ENCODE measurements at regions not wholly inside any gene's neighbourhood (a gene's known extent, or its start where the extent isn't known, plus 50 kb on each side); places are given as distances from the start of the nearest gene placed in this dataset.

DNA sequence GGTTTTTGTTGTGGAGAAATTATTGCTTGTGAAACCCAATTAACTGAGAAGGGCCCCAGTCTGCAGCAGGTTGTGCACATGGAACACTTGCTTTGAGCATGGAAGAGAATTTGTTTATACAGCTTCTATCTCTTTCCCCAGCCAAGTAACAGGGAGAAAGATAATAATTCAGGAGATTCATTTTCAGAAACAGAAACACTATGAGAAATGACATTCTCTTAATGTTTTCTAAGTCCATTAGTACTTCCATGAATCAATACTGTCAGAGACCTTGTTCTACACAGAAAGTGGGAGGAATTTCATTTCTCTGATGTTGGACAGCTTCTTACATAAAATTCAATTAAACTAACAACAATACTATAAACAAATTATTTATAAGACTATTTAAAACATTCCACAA, 446.3 kb downstream of the KLF12 start:
- DNase-seq (ENCODE audit: extremely low read depth, low read depth, low spot score), result no peak

DNA sequence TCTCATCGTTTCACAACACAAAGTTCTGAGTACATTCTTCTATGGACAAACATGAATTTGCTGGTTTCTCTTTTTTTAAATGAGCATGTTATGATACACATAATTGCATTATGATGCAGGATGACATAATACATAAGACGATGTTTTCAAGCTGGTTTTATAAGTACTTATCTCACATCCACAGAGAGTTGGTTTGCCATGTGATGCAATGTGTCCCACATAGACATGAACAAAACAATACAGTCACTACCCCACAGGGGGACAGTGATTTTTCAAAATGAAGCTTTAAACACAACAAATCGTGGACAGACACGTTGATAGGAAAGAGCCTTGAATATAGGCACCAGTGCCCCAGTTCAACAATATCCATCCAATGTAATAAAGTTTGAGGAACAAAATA, 447.1 kb downstream of the KLF12 start:
- no peak for DNase-seq (ENCODE audit: extremely low read depth, low read depth, low spot score)

DNA sequence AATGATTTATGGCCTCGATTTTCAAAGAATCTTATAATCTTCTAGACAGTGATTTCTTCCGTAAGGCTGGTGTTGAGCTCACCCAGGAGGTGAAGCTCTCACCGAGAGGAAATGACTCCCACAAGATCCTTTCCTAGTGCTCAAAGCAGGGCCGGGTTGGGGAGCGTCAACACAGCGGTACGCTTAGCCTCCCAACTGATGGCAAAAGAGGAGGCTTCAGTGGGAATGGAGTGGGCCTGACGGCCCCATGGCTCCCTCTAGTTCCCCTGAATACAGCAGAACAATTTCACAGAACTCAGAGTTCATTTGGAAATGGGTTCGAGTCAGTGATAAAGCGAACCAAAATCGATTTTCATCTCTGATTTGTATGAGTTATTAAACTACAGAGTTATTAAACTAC, 449.5 kb downstream of the KLF12 start:
- DNase-seq (ENCODE audit: extremely low read depth, low read depth, low spot score), result no peak

DNA sequence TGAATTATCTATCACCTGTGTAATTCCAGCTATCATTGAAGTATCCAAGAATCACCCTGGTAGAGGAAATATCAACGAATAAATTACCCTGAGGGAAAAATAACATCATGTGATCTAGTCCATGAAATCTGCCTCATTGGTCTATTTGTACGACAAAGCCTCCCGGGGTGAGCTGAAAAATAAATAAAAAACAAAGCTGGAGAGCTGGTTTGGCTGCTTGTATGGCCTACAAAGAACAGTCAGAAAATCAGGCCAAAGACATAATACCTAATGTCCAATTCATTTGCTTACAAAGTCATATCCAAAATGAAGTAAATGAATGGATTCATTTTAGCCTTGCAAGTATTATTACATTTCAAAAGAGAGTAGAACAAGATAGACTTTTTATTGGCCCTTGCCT, 449.9 kb downstream of the KLF12 start:
- DNase-seq (ENCODE audit: extremely low read depth, low read depth, low spot score), result no peak

DNA sequence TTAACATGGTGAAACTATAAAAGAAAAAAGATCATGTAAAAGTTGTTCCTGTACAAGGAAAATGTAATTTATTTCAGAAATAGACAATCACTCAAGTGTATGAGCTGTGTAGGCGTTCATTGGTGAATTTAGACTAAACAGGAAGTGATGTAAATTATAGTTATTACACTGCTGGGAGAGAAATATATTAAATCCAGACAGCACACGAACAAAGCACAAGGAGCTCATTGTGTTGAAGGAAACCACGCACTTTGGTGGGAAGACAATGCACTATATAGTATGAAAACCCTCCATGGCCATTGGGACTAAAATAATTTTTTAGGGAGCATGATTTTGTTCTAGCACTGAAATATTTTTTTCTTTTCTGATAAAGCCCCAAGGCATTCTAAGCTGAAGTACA, 450.5 kb downstream of the KLF12 start:
- no peak for DNase-seq (ENCODE audit: extremely low read depth, low read depth, low spot score)

DNA sequence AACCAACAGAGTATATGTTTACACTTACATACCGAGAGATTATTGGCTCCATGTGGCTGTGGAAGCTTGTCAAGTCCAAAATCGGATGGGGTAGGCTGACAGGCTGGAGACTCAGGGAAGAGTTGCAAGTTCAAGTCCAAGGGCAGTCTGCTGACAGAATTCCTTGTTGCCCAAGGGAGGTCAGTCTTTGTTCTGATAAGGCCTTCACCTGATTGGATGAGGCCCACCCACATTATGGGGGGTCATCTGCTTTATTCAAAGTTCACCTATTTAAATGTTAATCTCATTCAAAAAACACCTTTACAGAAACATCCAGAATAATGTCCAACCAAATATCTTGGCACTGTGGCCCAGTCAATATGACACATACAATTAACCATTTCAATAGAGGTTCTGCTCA, 452.4 kb downstream of the KLF12 start:
- DNase-seq (ENCODE audit: extremely low read depth, low read depth, low spot score), result no peak

DNA sequence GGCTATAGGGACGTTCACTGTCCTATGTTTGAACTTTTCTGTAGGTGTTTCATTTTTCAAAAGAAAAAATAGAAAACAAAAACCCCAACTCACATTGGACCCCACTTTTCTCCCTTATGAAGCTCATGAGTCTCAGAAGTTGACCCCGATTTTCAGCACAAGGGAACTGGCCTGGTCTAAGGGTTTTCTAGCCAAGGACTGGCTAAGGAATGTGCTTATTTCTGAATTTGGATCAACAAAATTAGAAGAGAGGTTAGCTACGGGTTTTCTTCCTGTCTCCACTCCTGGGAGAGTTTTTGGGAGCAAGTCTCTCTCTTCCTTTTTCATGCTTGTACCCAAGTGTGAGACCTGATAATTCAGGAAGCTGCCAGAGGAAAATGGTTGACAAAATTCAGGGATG, 453.2 kb downstream of the KLF12 start:
- DNase-seq (ENCODE audit: extremely low read depth, low read depth, low spot score), result no peak

DNA sequence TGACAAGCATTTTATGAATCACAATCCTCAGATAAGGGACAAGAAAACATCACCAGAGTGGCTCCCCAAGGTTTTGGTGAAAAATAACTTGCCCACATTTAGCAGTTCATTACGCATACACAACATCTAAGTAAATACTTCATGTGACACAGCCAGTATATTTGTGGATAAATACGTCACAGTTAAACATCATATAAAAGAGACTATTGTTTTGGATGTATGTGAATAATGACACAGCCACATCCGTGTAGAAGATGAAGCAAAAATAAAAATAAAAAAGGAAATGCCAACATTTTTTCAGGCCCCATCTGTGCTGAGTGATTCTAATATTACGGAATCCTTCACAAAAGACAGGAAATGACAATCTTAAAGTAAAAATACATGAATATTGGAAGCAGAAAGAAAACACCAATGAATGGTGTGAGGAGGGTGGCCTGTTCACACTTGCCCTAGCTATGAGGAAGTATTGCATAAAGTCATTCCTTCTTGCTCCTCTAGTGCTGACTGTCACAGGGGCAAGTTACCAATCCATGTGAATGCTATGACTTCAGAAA, 457.1 kb downstream of the KLF12 start:
- peak; percentile 83 for DNase-seq (ENCODE audit: extremely low read depth, low read depth, low spot score)

DNA sequence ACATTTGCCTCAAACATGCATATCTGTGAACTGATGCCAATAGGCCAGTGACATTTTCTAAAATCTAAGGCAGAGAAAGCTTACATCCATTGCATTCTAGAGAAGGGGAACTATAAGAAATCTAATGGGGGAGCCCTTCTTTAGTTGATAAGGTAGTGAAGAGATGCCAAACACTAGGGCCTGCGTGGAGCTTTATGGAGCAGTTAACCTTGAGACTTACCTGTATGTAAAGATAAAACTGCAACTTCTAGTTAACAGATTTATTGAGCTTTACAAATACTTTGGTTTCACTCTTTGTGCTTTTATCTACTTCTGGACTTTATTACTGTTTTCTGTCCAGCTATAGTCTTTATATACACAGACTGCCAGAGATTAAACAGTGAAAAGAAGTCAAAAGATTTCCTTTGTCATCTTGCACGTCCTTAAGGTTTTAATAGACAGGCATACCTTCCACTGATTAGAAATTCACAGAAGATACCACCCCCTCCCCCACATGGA, 457.6 kb downstream of the KLF12 start:
- DNase-seq (ENCODE audit: extremely low read depth, low read depth, low spot score), result no peak

DNA sequence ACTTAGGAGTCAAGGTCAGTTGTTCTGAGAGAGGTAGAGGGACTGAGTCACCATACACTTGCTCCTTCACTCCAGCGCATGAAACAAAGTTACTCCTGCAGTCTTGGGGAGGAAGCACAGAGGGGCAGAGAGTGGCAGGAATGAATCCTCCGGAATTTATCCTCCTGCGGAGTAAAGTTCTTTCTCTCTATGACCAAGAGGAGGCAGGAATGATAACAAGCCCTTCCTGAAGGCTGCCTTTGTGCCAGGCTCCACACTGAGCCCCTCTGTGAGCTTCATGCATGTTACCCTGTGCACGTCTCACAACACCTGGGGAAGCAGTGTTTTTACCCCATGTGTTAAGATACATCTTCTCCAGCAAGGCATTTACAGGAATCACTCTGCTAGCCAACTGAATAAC, 458.4 kb downstream of the KLF12 start:
- no peak for DNase-seq (ENCODE audit: extremely low read depth, low read depth, low spot score)

DNA sequence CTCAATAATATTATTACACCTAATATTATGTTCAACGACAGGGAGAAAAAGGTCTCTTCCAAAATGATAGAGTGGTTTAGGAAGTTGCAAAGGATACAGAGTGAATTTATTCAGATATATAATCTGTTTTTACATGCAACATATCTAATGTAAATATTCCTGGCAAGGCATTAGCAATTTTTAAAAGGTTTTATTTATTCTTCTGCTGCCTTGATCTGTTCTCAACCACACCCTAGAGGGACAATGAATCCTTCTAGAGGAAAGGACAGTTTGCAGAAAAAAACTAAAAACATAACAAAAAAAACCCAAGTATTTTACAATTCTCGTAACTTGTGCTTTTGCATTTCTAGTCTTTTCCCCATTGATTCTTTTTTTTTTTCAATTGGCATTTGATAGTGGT, 459.6 kb downstream of the KLF12 start:
- DNase-seq (ENCODE audit: extremely low read depth, low read depth, low spot score), result no peak

DNA sequence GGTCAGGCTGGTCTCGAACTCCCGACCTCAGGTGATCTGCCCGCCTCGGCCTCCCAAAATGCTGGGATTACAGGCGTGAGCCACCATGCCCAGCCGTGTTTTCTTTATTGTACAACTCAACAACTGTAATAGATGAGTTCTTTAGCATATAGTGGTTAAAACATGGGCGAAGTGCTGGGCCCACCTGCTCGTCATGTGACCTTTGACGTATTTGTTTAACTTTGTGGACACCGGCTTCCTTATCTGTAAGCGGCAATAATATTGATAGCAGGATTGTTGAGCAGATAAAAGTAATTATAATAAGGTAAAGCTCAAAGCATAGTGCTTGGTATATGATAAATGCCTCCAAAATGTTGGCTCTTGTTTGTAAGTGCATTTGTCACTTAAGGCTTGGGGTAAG, 460.3 kb downstream of the KLF12 start:
- DNase-seq (ENCODE audit: extremely low read depth, low read depth, low spot score), result no peak

DNA sequence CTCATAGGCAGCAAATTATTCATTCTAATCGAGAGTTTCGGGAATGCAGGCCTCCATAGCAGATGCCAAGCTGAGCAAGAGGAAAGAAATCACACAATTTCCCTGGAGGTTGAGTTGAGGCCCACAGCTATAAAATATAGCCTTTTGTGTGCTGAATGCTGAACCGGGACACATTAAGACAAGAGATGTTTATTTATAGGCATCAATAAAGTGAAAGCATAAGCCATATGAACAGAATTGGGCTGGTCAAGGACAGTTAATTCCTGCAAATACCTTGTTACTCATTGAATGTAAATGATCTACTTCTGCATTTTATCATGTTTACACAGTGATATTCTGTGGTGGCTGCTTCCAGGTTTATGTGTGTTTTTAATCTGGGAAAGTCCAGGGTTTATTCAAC, 461.7 kb downstream of the KLF12 start:
- DNase-seq (ENCODE audit: extremely low read depth, low read depth, low spot score), result no peak

DNA sequence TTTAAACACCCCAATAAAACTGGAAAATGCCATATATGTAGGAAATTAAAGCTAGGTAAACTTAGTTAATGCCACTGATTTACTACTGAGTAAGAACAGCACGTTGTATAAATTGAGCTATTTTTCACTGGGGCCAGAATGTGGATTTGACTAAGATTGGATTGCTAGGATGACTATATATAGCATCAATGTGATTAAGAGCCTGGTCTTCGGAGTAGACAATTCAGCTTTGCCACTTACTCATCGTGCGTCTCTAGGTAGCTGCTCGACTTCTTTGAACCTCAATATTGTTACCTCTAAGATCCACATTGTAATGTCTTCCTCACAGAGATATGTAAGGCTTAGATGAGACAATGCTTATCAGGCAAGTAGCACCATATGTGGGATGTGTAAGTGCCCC, 462.5 kb downstream of the KLF12 start:
- no peak for DNase-seq (ENCODE audit: extremely low read depth, low read depth, low spot score)

DNA sequence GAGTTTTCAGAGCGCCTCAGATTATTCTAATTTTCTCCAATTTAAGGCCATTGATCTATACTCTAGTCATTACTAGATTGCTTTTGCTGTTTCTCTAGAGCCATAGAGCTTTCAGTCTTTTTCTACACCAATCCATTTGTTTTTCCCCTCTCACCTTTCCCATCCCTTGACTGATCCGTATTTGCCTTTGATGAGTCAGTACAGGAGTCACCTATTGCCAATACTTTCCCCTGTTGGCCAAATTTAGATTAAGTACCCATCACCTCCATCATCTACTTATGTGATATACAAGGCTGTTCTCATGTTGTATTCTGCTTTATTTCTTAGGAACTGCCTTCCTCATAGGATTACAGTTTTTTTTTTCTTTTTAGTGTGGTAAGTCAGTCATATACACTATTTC, 463.2 kb downstream of the KLF12 start:
- DNase-seq (ENCODE audit: extremely low read depth, low read depth, low spot score), result no peak

DNA sequence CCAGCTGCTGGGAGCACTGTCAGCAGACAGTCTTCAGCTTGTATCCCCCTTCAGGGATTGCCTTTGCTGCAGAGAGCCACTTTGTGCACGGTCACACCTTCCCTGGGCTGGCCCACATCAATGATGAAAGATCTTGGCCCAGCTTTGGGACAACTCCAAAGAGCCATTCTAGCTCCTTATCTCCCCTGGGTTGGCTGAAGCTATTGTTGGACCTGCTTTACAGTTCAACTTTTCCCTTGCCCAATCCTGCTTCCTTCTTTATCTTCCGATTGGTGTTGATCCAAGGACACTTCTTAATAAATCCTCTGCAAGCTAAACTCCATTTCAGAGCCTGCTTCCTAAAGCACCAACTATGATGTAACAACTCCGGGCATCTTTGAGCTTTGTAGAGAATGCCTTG, 466.4 kb downstream of the KLF12 start:
- DNase-seq (ENCODE audit: extremely low read depth, low read depth, low spot score), result no peak

DNA sequence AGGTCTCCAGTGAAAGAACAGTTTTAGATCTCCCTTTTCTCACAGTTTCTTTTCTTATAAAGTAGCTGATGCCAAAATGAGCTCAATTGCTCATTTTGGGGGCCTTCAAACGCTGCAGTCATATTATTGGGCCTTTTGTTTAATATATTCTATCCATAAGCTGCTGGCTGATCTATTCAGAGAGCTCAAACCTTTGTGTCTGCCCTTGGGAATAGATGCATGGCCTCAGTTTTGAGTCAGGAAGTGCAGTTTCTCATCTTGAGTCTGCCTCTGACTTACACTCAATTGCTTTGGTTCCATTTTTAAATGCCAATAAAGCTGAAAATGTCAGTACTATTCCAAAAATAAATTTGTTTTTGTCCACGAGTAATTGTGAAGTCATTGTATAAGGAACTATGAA, 468.9 kb downstream of the KLF12 start:
- no peak for DNase-seq (ENCODE audit: extremely low read depth, low read depth, low spot score)

DNA sequence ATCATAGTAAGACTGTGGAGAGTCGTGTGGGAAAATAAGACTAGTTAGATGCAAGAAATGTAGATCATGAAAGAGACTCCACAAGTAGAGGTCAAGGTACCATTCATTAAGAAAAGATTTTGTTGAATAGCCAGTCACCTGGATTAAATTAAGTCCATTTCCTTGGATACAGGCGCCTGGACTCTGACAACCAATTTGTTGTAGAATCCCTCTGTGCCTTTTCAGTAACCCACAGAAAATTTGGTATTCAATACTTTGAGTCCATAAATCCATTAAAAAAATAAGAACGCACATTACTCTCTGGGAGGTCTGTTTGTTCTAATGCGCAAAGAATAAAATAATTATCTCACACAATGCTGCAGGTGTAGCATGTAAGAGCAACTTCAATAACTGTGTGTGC, 469.4 kb downstream of the KLF12 start:
- no peak for DNase-seq (ENCODE audit: extremely low read depth, low read depth, low spot score)

DNA sequence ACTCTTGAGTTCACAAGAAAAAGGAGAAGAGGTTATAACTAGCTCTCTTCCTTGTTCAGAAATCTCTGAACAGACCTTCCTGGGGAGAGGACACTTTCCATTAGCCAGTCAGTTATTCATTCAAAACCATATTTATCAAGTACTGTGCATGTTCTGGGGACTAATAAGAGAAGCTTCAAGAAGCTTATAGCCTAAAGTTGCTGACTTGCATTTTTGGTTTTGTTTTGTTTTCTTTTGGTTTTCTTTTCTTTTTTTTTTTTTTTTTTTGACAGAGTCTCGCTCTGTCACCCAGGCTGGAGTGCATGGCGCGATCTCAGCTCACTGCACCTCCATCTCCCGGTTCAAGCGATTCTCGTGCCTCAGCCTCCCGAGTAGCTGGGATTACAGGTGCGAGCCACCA, 471.4 kb downstream of the KLF12 start:
- DNase-seq (ENCODE audit: extremely low read depth, low read depth, low spot score), result no peak

DNA sequence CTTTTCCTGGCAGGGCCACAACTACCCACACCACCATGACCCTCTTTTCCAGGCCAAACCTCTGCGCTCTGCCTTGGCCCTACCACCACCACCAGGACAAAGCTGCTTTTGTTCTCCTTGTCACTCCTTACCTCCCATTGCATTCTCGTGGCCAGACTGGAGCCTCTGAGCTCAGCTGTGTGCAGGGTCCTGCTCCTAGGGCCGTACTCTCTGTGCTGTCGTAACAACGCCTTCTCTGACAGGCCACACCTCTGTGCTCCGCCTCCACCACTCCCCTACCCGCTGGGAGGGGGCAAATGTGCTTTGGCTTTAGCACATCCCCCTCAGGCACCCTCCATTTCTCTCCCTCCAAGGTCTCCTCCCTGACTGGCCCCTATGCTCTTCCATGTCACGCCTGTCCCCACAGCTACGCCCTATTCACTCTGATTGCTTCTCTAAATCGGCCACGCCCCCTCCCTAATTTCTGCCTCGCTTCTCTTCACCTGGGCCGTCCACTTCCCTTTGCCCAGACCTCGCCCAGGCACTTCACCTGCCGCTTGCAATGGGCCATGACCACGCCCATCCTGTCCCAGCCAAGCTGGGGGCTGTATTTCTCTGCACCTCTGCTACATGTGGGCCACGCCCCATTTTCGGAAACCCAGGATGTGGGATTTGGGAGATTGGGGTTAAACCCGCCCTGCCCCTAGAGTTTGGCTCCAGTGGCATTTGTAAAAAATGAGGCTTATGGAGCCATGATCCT, 472.3 kb downstream of the KLF12 start:
- DNase-seq (ENCODE audit: extremely low read depth, low read depth, low spot score), result no peak

DNA sequence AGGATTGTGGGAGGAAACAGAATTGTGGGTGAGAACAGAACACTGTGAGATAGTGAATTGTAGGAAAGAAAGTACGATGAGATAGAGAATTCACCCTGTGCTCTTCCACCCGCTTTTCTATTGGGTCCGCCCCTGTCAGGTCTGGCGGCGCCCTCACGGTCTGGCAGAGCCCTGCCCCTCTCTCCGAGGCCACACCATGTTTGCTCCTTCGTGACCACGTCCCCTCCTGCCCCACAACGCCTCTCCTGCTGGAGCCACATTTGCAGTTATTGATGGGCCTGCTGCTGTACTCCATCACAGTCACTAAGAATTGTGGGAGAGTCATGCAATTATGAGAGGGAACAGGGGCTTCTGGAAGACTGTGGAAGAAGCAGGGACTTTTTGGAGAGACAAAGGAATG, 473.1 kb downstream of the KLF12 start:
- no peak for DNase-seq (ENCODE audit: extremely low read depth, low read depth, low spot score)

DNA sequence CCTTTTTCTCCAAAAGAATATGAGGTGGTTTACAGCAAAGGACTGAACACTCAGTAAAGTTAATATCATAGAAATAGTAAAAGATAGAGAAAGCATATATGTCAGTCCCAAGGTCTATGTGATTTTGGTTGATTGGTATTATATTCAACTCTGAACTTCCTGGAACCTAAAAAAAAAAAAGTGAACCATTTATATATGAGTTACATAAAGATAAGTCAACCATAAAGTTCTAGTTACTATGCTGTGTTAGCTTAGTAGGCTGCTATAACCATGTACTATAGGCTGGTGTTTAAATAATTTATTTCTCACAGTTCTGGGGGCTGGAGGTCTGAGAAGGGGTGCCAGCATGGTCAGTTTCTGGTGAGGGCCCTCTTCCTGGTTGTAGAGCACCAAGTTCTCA, 475.6 kb downstream of the KLF12 start:
- DNase-seq (ENCODE audit: extremely low read depth, low read depth, low spot score), result no peak

Measured in glomerular endothelial cell (primary cell).